ENCODE measurements at regions not wholly inside any gene's neighbourhood (a gene's known extent, or its start where the extent isn't known, plus 50 kb on each side); places are given as distances from the start of the nearest gene placed in this dataset.
"Not testable (repeated sequence)": the region's sequence is repeated elsewhere in the genome, so short reads cannot be mapped to it uniquely, and the experiment has no call there.

DNA sequence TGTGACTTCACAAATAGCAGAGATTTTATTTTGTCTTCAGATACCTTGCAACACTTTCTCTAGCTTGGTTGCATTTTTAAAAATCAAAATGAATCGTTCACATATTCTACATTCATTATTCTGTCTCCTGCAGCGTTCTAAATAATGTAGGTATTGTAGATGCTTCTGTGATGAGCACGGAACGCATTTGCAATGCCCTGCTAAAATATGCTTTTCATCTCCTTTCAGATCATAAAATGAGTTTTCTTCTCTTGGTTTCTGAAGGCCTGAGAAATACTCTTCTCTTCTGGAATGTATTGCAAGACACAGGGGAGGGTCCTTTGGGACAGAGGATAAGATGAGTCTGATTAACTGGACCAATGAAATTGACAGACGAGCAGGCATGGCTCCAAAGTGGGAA, 390.7 kb downstream of the PREX1 start:
- no peak overlapping the region for H3K27ac Mint-ChIP-seq
- intact Hi-C loops (cut with micrococcal nuclease), result no loop called here
- ChIA-PET POLR2A (no interaction called here), CTCF (interaction anchor here (0.6 kb wide), 1 partner anchor 710 kb away, joined by 3 read pairs; no protein-coding TSS in a partner anchor)
- DNase-seq, result no peak
- no peak overlapping the region for H3K4me3 Mint-ChIP-seq
- H3K4me1 Mint-ChIP-seq (ENCODE audit: low read depth), result no peaks in the 10 kb centered on the region
- H3K9me3 Mint-ChIP-seq, result no peaks in the 10 kb centered on the region
- H3K36me3 Mint-ChIP-seq, result no peaks in the 10 kb centered on the region
- peaks cover 19% of the 10 kb centered on the region for H3K27me3 Mint-ChIP-seq

DNA sequence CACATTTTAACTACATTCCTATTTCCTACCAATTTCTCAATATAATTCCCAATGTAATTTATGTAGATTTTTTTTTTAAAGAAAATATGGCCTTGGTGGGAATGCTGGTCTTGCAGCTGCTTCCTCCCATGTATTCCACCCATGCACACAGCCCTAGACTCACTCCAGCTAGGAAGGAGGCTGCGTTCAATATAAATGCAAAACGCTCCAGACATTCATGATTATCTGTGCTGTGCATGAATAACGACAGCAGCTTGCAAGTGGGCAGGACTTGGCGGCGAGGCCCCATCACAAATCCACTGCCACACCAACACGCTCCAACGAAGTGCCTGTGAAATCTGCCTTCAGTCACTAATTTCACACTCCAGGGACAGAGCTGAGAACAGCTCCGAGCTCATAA, 391.2 kb downstream of the PREX1 start:
- H3K27me3 Mint-ChIP-seq, result peaks cover 19% of the 10 kb centered on the region
- intact Hi-C loops (cut with micrococcal nuclease); CTCF ChIA-PET: not testable (repeated sequence)

DNA sequence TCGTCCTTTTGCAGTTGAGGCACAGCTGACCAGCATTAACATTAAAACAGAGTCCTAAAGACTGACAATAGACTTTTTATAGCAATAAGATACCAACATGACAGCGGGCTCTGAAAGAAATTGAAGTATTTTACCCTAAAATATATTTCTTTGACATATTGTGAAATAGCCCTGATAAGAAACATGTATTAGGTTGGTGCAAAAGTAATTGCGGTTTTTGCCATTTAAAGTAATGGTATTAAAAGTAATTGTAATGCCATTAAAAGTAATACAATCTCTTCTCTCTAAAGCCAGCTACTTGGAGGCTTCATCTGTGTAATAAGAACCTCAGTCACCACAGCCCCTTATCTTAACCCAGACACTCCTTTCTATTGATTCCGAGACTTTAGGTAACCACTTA, 394.6 kb downstream of the PREX1 start:
- ChIA-PET CTCF (no interaction called here), POLR2A (no interaction called here)
- DNase-seq, result no peak
- Mint-ChIP-seq H3K27ac (no peak overlapping the region), H3K4me3 (no peak overlapping the region), H3K27me3 (peaks cover 5% of the 10 kb centered on the region), H3K4me1 (ENCODE audit: low read depth) (peaks cover 6% of the 10 kb centered on the region), H3K9me3 (peaks cover 2% of the 10 kb centered on the region), H3K36me3 (no peaks in the 10 kb centered on the region)
- intact Hi-C loops (cut with micrococcal nuclease), result no loop called here

More for the DNA sequence above, 391.2 kb downstream of the PREX1 start:
- H3K4me3 Mint-ChIP-seq; DNase-seq; H3K9me3 Mint-ChIP-seq; H3K27ac Mint-ChIP-seq; H3K4me1 Mint-ChIP-seq (ENCODE audit: low read depth); POLR2A ChIA-PET; H3K36me3 Mint-ChIP-seq: not testable (repeated sequence)

DNA sequence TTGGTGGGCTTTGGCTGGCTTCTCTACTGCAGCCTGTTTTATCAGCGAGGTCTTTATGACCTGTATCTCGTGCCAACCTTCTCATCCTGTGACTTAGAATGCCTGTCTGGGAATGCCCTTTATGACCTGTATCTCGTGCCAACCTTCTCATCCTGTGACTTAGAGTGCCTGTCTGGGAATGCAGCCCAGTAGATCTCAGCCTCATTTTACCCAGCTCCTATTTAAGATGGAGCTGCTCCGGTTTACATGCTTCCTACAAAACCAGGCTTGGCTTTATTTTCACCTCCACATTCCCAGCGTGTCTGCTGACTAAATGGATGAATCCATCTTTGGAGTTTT, 395.3 kb downstream of the PREX1 start:
- H3K9me3 Mint-ChIP-seq, result peaks cover 2% of the 10 kb centered on the region
- no peaks in the 10 kb centered on the region for H3K36me3 Mint-ChIP-seq
- no peak for DNase-seq
- intact Hi-C loops (cut with micrococcal nuclease), result no loop called here
- H3K27me3 Mint-ChIP-seq, result peaks cover 3% of the 10 kb centered on the region
- no peak overlapping the region for H3K27ac Mint-ChIP-seq
- ChIA-PET POLR2A (no interaction called here), CTCF (no interaction called here)
- no peak overlapping the region for H3K4me3 Mint-ChIP-seq
- H3K4me1 Mint-ChIP-seq (ENCODE audit: low read depth), result peaks cover 6% of the 10 kb centered on the region

DNA sequence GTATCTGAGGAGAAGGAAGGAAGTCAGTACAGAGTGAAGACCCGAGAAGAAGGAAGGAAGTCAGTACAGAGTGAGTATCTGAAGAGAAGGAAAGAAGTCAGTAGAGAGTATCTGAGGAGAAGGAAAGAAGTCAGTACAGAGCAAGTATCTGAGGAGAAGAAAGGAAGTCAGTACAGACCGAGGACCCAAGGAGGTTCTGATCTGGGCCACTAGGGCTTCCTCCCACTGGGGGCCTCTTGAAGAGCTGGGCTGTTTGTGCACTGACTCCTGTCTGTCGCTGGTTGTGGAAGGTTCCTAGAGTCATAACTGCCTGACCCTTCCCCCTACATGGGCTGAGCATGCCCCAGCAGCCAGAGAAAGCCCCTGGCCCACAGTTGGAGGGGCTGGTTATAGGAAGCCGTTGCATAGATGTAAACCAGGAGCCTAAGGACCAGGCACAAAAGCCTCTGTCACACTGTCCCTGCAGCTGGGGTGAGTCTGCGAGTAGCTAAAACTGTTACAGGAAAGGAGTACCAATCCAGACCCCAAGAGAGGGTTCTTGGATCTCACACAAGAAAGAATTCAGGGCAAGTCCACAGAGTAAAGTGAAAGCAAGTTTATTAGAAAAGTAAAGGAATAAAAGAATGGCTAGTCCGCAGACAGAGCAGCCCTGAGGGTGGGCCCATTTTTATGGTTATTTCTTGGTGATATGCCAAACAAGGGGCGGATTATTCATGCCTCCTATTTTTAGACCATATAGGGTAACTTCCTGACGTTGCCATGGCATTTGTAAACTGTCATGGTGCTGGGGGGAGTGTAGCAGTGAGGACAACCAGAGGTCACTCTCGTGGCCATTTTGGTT, 395.9 kb downstream of the PREX1 start:
- Mint-ChIP-seq H3K9me3 (peaks cover 2% of the 10 kb centered on the region), H3K4me1 (ENCODE audit: low read depth) (peaks cover 6% of the 10 kb centered on the region), H3K4me3 (no peak overlapping the region), H3K27me3 (peaks cover 1% of the 10 kb centered on the region), H3K27ac (no peak overlapping the region), H3K36me3 (no peaks in the 10 kb centered on the region)
- no peak for DNase-seq
- CTCF ChIA-PET, result no interaction called here
- POLR2A ChIA-PET, result no interaction called here
- intact Hi-C loops (cut with micrococcal nuclease), result no loop called here

DNA sequence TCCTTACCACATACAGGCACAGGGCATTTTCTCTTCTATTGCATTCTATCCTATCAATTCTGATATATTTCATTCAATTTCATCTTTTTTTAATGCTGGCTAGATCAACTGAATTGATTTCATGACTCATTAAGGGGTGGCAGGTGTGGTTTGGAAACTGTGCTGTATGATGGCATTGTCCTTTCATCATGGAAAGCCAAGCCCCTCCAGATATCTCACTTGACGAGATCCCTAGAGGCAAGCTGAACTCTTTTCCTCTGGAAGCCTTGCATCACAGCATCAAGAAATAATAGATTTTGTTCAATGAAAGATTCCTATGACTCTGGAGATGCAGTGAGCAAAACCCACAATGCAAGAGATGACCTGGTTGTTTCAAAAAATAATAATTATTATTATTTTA, 401.2 kb downstream of the PREX1 start:
- POLR2A ChIA-PET, result no interaction called here
- CTCF ChIA-PET, result no interaction called here

DNA sequence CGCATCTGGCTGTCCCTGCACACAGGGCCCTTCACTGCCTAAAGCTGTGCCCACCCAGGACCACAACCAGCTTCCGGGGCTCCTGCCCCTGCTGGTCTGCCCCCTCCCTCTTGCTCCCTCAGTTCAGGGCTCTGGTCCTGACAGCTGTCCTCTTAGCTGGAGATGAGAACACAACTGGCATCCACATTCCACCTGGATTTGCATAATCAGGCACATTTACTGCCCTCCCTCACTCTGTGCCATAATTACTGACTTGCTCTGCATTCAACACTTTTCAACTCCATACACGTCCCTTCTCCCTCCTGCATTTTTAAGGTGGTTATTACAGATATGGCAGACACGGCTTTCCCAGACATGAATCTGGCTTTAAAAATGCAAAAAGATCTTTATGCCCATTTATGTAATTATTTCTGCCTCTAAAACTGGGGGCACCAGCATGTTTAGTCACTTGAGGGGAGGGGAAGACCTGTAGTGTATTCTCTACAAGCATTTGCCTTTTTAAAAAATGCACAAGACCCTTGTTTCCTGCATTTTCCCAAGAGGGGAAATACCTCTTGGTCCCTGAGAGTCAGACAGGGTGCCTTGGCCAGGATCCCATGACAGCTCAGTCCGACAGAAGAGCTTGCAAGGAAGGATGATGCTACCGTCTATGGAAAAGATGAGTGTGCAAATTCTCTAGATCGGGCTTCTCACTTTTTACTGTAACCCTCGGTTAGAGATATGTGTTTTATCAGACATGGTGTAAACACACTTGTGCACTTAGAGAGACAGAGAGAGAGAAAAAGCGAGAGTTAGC, 401.8 kb downstream of the PREX1 start:
- no peak overlapping the region for H3K4me3 Mint-ChIP-seq
- no peaks in the 10 kb centered on the region for H3K9me3 Mint-ChIP-seq
- ChIA-PET CTCF (no interaction called here), POLR2A (no interaction called here)
- H3K4me1 Mint-ChIP-seq (ENCODE audit: low read depth), result peaks cover 3% of the 10 kb centered on the region
- DNase-seq, result no peak
- intact Hi-C loops (cut with micrococcal nuclease), result no loop called here
- H3K27ac Mint-ChIP-seq, result no peak overlapping the region
- no peaks in the 10 kb centered on the region for H3K36me3 Mint-ChIP-seq
- H3K27me3 Mint-ChIP-seq, result peaks cover 21% of the 10 kb centered on the region

More for the DNA sequence above, 401.2 kb downstream of the PREX1 start:
- Mint-ChIP-seq H3K36me3 (no peaks in the 10 kb centered on the region), H3K27ac (no peak overlapping the region), H3K4me1 (ENCODE audit: low read depth) (peaks cover 6% of the 10 kb centered on the region), H3K9me3 (peaks cover 2% of the 10 kb centered on the region), H3K27me3 (peaks cover 20% of the 10 kb centered on the region), H3K4me3 (no peak overlapping the region)
- DNase-seq, result no peak
- intact Hi-C loops (cut with micrococcal nuclease), result no loop called here

DNA sequence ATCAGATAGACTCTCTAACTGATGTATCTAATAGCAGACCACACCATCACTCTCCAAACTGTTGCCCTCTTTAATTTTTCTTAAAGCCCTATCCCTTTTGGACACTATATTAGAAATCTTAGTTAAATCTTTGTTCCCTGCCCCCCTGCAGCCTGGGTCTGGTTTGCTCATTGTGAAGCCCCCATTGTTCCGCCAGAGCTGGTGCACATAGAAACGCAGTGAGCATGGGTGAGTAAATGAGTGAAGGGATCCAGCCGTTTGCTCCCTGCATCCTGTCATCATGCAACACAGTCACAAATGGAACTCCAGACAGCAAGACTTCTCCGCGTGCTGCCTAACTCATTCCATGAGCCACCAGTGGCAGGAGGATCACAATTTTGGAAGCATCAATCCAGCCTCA, 402.5 kb downstream of the PREX1 start:
- no peaks in the 10 kb centered on the region for H3K36me3 Mint-ChIP-seq
- no peak for DNase-seq
- H3K9me3 Mint-ChIP-seq, result no peaks in the 10 kb centered on the region
- ChIA-PET CTCF (no interaction called here), POLR2A (interaction anchor here (0.9 kb wide), 1 partner anchor 9 kb away, joined by 3 read pairs; no protein-coding TSS in a partner anchor)
- H3K27ac Mint-ChIP-seq, result no peak overlapping the region
- no peak overlapping the region for H3K4me3 Mint-ChIP-seq
- peaks cover 23% of the 10 kb centered on the region for H3K27me3 Mint-ChIP-seq
- intact Hi-C loops (cut with micrococcal nuclease), result no loop called here
- no peaks in the 10 kb centered on the region for H3K4me1 Mint-ChIP-seq (ENCODE audit: low read depth)

DNA sequence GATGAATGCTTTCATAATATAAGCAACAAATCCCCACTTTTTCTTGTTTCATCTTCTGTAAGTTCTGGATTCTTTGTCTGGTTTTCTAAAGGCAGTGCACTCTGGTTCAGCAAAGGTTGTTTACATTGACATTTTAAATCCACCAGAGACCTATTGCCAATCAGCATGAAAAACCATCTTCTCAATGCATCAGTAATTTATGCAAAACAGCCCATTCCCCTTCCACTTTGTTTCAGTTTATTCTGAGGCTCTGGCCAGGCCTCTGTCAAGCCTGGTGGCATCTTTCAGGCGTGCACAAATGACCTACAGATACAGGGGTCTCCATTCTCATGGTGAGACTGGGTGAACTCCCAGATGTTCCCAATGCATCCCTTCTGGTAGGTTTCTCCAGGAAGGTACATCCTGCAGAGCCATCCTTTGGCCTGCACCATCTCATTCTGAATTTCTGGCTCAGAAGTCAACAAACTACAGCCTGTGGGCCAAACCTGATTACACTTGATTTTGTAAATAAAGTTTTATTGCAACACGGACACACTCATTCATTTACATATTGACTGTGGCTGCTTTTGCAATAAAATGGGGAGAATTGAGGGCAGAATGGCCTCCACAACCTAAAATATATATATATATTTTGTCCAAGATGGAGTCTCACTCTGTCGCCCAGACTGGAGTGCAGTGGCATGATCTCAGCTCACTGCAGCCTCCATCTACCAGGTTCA, 405.4 kb downstream of the PREX1 start:
- ChIA-PET CTCF (no interaction called here), POLR2A (no interaction called here)
- Mint-ChIP-seq H3K27ac (no peak overlapping the region), H3K36me3 (no peaks in the 10 kb centered on the region), H3K4me1 (ENCODE audit: low read depth) (no peaks in the 10 kb centered on the region), H3K4me3 (no peak overlapping the region), H3K9me3 (no peaks in the 10 kb centered on the region), H3K27me3 (peaks cover 27% of the 10 kb centered on the region)
- intact Hi-C loops (cut with micrococcal nuclease), result no loop called here
- no peak for DNase-seq

DNA sequence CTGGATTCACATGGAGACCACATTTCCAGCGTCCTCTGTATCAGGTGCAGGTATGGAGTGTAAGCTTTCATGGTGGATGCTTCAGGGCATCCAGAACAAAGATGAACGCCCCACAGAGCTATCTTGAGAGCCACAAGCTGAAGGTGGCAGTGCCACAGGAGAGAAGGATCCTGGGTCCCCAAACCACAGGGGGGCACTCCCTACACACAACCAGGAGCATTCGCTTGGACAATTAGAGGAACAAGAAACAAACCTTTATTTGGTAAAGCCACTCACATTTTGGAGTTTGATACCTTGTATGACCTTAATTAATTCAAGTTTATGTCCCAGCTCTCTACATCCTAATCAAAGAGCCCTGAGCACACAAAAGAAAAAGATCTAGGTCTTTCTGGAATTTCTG, 406.3 kb downstream of the PREX1 start:
- CTCF ChIA-PET, result no interaction called here
- H3K4me3 Mint-ChIP-seq, result no peak overlapping the region
- H3K4me1 Mint-ChIP-seq (ENCODE audit: low read depth), result no peaks in the 10 kb centered on the region
- no peak for DNase-seq
- no peak overlapping the region for H3K27ac Mint-ChIP-seq
- H3K36me3 Mint-ChIP-seq, result no peaks in the 10 kb centered on the region
- H3K27me3 Mint-ChIP-seq, result peaks cover 25% of the 10 kb centered on the region
- POLR2A ChIA-PET, result no interaction called here
- no peaks in the 10 kb centered on the region for H3K9me3 Mint-ChIP-seq
- intact Hi-C loops (cut with micrococcal nuclease), result no loop called here

DNA sequence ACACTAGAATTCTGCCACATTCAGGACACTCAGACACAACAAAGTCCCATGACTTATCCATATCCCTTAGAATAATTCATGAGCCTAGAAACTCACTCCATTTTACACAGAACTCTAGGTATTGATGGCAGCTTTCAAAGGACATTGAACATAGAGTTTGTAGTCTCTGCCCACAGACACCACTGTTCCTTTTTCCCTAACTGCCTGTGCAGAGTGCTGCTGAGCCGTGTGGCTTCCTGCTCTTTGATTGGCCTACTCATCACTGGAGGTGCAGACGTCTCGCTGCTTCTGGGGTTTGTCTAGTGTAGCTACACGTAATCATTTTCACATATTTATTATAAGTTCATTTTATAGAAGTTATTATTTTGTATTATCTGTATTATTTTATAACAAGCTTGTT, 407.6 kb downstream of the PREX1 start:
- no peaks in the 10 kb centered on the region for H3K4me1 Mint-ChIP-seq (ENCODE audit: low read depth)
- intact Hi-C loops (cut with micrococcal nuclease), result no loop called here

DNA sequence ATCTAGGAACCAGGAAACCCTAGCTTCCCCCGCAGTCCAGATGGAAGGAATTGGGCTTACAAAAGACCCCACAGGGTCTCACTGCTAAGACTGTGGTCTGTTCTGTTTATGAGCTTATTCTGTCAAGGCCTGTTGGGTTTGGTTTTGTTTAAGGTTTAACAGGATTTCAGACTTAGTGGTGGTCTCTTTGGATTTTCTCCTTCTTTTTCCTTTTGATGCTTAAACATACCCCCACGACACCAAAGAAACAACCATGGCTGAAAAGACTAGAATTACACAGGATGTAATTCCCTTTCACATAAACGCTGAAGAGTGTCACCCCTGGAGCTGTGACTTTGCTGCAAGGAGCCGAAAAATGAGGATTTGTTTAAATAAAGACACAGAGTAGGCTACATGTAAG, 408.6 kb downstream of the PREX1 start:
- ChIA-PET CTCF (no interaction called here), POLR2A (no interaction called here)
- Mint-ChIP-seq H3K4me3 (no peak overlapping the region), H3K27ac (no peak overlapping the region), H3K36me3 (no peaks in the 10 kb centered on the region), H3K27me3 (peaks cover 10% of the 10 kb centered on the region), H3K4me1 (ENCODE audit: low read depth) (no peaks in the 10 kb centered on the region), H3K9me3 (no peaks in the 10 kb centered on the region)
- DNase-seq, result no peak
- intact Hi-C loops (cut with micrococcal nuclease), result no loop called here

More for the DNA sequence above, 407.6 kb downstream of the PREX1 start:
- H3K36me3 Mint-ChIP-seq, result no peaks in the 10 kb centered on the region
- H3K27me3 Mint-ChIP-seq, result peaks cover 17% of the 10 kb centered on the region
- H3K4me3 Mint-ChIP-seq, result no peak overlapping the region
- DNase-seq, result no peak
- H3K27ac Mint-ChIP-seq, result no peak overlapping the region
- H3K9me3 Mint-ChIP-seq, result no peaks in the 10 kb centered on the region
- ChIA-PET POLR2A (no interaction called here), CTCF (no interaction called here)

All from activated CD4-positive, alpha-beta memory T cell treated with anti-CD3 and anti-CD28 coated beads for 36 hours (primary cell).